ENCODE measurements at regions not wholly inside any gene's neighbourhood (a gene's known extent, or its start where the extent isn't known, plus 50 kb on each side); places are given as distances from the start of the nearest gene placed in this dataset.

DNA sequence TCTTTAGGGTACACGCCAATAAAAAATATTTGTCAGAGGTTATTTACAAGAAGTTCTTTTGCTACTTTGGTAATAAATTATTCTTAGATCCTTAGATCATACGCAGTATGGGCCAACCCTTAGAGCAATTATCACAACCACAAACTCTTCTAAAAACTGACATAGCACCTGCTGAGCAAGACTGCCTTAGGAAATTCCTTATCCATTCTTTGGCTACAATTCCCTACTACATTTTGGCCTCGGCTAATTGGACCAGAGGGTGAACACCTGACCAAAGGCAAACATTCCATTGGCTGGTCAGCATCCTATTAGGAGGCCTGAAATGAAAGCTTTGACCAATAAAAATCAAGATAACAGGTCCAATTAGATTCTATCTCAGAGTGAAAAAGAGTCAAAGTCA, 147.6 kb upstream of the CCDC68 start:
- Histone ChIP-seq H3K9ac (ENCODE audit: control insufficient read depth, extremely low read depth, insufficient read depth, low read length) (no peak overlapping the region), H3K4me2 (ENCODE audit: control insufficient read depth, extremely low read depth, insufficient read depth, low read depth, low read length) (no peak overlapping the region), H2AFZ (ENCODE audit: control insufficient read depth, low read length) (no peak overlapping the region), H4K20me1 (ENCODE audit: control insufficient read depth, extremely low read depth, insufficient read depth, low read length) (no peaks in the 10 kb centered on the region), H3K36me3 (ENCODE audit: control insufficient read depth in 2 of 2, extremely low read depth in 1 of 2, insufficient read depth in 2 of 2, low read length in 2 of 2) (no peaks in the 10 kb centered on the region), H3K4me3 (ENCODE audit: control insufficient read depth in 2 of 3, extremely low read depth in 1 of 3, insufficient read depth in 2 of 3, low read depth in 1 of 3, low read length in 3 of 3) (no peak overlapping the region), H3K27me3 (ENCODE audit: control insufficient read depth, extremely low read depth, insufficient read depth, low read length) (no peaks in the 10 kb centered on the region), H3K79me2 (ENCODE audit: control insufficient read depth, insufficient read depth, low read length) (no peaks in the 10 kb centered on the region), H3K9me1 (ENCODE audit: control insufficient read depth, extremely low read depth, insufficient read depth, low read length) (no peaks in the 10 kb centered on the region), H3K27ac (ENCODE audit: control insufficient read depth, insufficient read depth, low read length) (no peak overlapping the region), H3K9me3 (ENCODE audit: control insufficient read depth, low read depth, low read length) (no peaks in the 10 kb centered on the region), H3K4me1 (ENCODE audit: control insufficient read depth, extremely low read depth, insufficient read depth, low read length) (no peaks in the 10 kb centered on the region)
- dilution Hi-C loops (cut with MboI; ENCODE audit: extremely low pct_ligation_motif_present, low sequenced_read_pairs) = no loop called here
- DNase-seq (ENCODE audit: low read depth, low spot score) = no peak
- no peak for FAIRE-seq
- no peak for TF ChIP-seq EZH2 (IDR thresholded peaks at IDR 0.05; ENCODE audit: low read length)
- TF ChIP-seq, protein P1, sequence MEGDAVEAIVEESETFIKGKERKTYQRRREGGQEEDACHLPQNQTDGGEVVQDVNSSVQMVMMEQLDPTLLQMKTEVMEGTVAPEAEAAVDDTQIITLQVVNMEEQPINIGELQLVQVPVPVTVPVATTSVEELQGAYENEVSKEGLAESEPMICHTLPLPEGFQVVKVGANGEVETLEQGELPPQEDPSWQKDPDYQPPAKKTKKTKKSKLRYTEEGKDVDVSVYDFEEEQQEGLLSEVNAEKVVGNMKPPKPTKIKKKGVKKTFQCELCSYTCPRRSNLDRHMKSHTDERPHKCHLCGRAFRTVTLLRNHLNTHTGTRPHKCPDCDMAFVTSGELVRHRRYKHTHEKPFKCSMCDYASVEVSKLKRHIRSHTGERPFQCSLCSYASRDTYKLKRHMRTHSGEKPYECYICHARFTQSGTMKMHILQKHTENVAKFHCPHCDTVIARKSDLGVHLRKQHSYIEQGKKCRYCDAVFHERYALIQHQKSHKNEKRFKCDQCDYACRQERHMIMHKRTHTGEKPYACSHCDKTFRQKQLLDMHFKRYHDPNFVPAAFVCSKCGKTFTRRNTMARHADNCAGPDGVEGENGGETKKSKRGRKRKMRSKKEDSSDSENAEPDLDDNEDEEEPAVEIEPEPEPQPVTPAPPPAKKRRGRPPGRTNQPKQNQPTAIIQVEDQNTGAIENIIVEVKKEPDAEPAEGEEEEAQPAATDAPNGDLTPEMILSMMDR (optimal IDR thresholded peaks at IDR 0.05 in 1 of 3, IDR thresholded peaks at IDR 0.05 in 1 of 3, conservative IDR thresholded peaks at IDR 0.05 in 1 of 3; ENCODE audit: extremely low read depth in 1 of 3, insufficient read depth in 2 of 3, low read length in 3 of 3) = no peak

DNA sequence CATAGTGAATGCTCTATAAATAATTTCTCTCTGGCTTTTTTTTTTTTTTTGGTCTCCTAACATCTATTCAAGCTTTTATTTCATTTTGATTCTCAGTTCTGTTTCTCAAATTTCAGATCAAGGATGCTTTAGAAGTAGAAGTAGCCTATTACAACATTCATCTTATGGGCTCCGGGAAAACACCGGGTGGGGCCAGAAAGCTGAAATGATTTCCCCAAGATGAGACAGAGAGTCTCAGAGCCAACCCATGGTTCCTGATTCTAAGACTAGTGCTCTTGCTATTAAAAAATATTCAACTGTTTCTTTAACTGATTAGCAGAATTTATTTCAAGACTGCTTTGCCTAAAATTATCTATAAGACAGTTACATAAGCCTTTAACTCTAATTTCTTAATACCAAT, 147.2 kb upstream of the CCDC68 start:
- H2AFZ ChIP-seq (ENCODE audit: control insufficient read depth, low read length) = no peak overlapping the region
- H3K27ac ChIP-seq (ENCODE audit: control insufficient read depth, insufficient read depth, low read length) = no peak overlapping the region
- no peak overlapping the region for H3K9ac ChIP-seq (ENCODE audit: control insufficient read depth, extremely low read depth, insufficient read depth, low read length)
- H4K20me1 ChIP-seq (ENCODE audit: control insufficient read depth, extremely low read depth, insufficient read depth, low read length) = no peaks in the 10 kb centered on the region
- no peaks in the 10 kb centered on the region for H3K9me1 ChIP-seq (ENCODE audit: control insufficient read depth, extremely low read depth, insufficient read depth, low read length)
- peaks cover 1% of the 10 kb centered on the region for H3K4me1 ChIP-seq (ENCODE audit: control insufficient read depth, extremely low read depth, insufficient read depth, low read length)
- no peak for DNase-seq (ENCODE audit: low read depth, low spot score)
- no peaks in the 10 kb centered on the region for H3K79me2 ChIP-seq (ENCODE audit: control insufficient read depth, insufficient read depth, low read length)
- H3K27me3 ChIP-seq (ENCODE audit: control insufficient read depth, extremely low read depth, insufficient read depth, low read length) = no peaks in the 10 kb centered on the region
- no peaks in the 10 kb centered on the region for H3K9me3 ChIP-seq (ENCODE audit: control insufficient read depth, low read depth, low read length)
- H3K4me2 ChIP-seq (ENCODE audit: control insufficient read depth, extremely low read depth, insufficient read depth, low read depth, low read length) = no peak overlapping the region
- no peaks in the 10 kb centered on the region for H3K36me3 ChIP-seq (ENCODE audit: control insufficient read depth in 2 of 2, extremely low read depth in 1 of 2, insufficient read depth in 2 of 2, low read length in 2 of 2)
- dilution Hi-C loops (cut with MboI; ENCODE audit: extremely low pct_ligation_motif_present, low sequenced_read_pairs) = no loop called here
- no peak overlapping the region for H3K4me3 ChIP-seq (ENCODE audit: control insufficient read depth in 2 of 3, extremely low read depth in 1 of 3, insufficient read depth in 2 of 3, low read depth in 1 of 3, low read length in 3 of 3)
- FAIRE-seq = no peak
- no peak for TF ChIP-seq EZH2 (IDR thresholded peaks at IDR 0.05; ENCODE audit: low read length)
- TF ChIP-seq, protein P1 (optimal IDR thresholded peaks at IDR 0.05 in 1 of 3, IDR thresholded peaks at IDR 0.05 in 1 of 3, conservative IDR thresholded peaks at IDR 0.05 in 1 of 3; ENCODE audit: extremely low read depth in 1 of 3, insufficient read depth in 2 of 3, low read length in 3 of 3) = no peak
